ENCODE measurements at regions not wholly inside any gene's neighbourhood (a gene's known extent, or its start where the extent isn't known, plus 50 kb on each side); places are given as distances from the start of the nearest gene placed in this dataset.

GRCh38 chr6:167559675-167560479 lies 235.0 kb downstream of the TTLL2 start:
- TF ChIP-seq, protein P1, sequence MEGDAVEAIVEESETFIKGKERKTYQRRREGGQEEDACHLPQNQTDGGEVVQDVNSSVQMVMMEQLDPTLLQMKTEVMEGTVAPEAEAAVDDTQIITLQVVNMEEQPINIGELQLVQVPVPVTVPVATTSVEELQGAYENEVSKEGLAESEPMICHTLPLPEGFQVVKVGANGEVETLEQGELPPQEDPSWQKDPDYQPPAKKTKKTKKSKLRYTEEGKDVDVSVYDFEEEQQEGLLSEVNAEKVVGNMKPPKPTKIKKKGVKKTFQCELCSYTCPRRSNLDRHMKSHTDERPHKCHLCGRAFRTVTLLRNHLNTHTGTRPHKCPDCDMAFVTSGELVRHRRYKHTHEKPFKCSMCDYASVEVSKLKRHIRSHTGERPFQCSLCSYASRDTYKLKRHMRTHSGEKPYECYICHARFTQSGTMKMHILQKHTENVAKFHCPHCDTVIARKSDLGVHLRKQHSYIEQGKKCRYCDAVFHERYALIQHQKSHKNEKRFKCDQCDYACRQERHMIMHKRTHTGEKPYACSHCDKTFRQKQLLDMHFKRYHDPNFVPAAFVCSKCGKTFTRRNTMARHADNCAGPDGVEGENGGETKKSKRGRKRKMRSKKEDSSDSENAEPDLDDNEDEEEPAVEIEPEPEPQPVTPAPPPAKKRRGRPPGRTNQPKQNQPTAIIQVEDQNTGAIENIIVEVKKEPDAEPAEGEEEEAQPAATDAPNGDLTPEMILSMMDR (IDR thresholded peaks at IDR 0.05), result no peak
- TF ChIP-seq POLR2A (IDR thresholded peaks at IDR 0.05), result no peak
